B cell (primary cell): ENCODE measurements at regions not wholly inside any gene's neighbourhood (a gene's known extent, or its start where the extent isn't known, plus 50 kb on each side); places are given as distances from the start of the nearest gene placed in this dataset.

Source experiments
- ATAC-seq: fragments of 200-7000 bp; cut with Tn5 transposase; one replicate; pipeline ENCODE4 v1.10.0; 2021; ENCODE audit warnings: low read depth, mild to moderate bottlenecking, moderate number of reproducible peaks, moderate library complexity
- CTCF ChIA-PET: fragments of 350-600 bp; sonication (Branson Sonifier 250); formaldehyde crosslinking; loops from one replicate; lab custom pipeline; 2021; ENCODE audit warnings: antibody characterized with exemption, inconsistent platforms; lab: Charles Lee
- POLR2A ChIA-PET: fragments of 350-600 bp; sonication (Branson Sonifier 250); formaldehyde crosslinking; loops from one replicate; lab custom pipeline; 2021; ENCODE audit warnings: antibody characterized with exemption; lab: Charles Lee
- DNase-seq: peaks from one replicate; pipeline ENCODE4 v3.0.0; 2013
- H2AFZ ChIP-seq: 2 replicates; pipeline ENCODE4 v1.6.1; 2012; ENCODE audit warnings: mild to moderate bottlenecking, low read depth, low read length; ENCODE audit not compliant: insufficient read depth, poor library complexity, severe bottlenecking
- H3K27ac ChIP-seq, 2 donors: 1 replicate in 1 of 2; 2 replicates in 1 of 2; pipeline ENCODE4 v1.5.1; 2012 to 2013; ENCODE audit warnings: low read length in 2 of 2, mild to moderate bottlenecking in 2 of 2, moderate library complexity in 1 of 2
- H3K27me3 ChIP-seq, 4 experiments: fragments of 200-600 bp in 1 of 4; sonication (generic) in 1 of 4; replicated peaks in 1 of 4; 1 replicate in 2 of 4; 2 replicates in 2 of 4; pipeline versions ENCODE4 v1.6.1 to v1.7.0; 2013 to 2016; ENCODE audit warnings: low read length in 3 of 4, mild to moderate bottlenecking in 2 of 4, mixed read lengths in 1 of 4, moderate library complexity in 1 of 4; ENCODE audit not compliant: insufficient read depth in 4 of 4, control insufficient read depth in 3 of 4; ENCODE audit errors: control extremely low read depth in 1 of 4
- H3K36me3 ChIP-seq, 2 experiments: replicated peaks in 1 of 2; 1 replicate in 1 of 2; 2 replicates in 1 of 2; pipeline versions ENCODE4 v1.6.1 to v1.7.1; 2013; ENCODE audit warnings: low read length in 1 of 2; ENCODE audit not compliant: insufficient read depth in 2 of 2, control insufficient read depth in 1 of 2; ENCODE audit errors: control extremely low read depth in 1 of 2, extremely low read depth in 1 of 2
- H3K4me1 ChIP-seq, 2 donors: fragments of 200-600 bp in 1 of 2; sonication (generic) in 1 of 2; 1 replicate in 1 of 2; 2 replicates in 1 of 2; pipeline versions ENCODE4 v1.5.1 to v1.6.1; 2013 to 2017; ENCODE audit warnings: low read length in 2 of 2; ENCODE audit not compliant: control insufficient read depth in 2 of 2, insufficient read depth in 2 of 2
- H3K4me2 ChIP-seq: replicated peaks from 2 replicates; pipeline ENCODE3; 2012; ENCODE audit warnings: mild to moderate bottlenecking, low read depth, low read length; ENCODE audit not compliant: poor library complexity, severe bottlenecking
- H3K4me3 ChIP-seq, 5 experiments: fragments of 200-600 bp in 1 of 5; sonication (generic) in 1 of 5; 1 replicate in 3 of 5; 2 replicates in 2 of 5; pipeline versions ENCODE4 v1.5.1 to v1.7.0; 2011 to 2016; ENCODE audit warnings: low read length in 4 of 5, mild to moderate bottlenecking in 4 of 5, low read depth in 2 of 5, control low read depth in 1 of 5, moderate library complexity in 1 of 5; ENCODE audit not compliant: insufficient read depth in 1 of 5; ENCODE audit errors: control extremely low read depth in 1 of 5, extremely low read depth in 1 of 5
- H3K79me2 ChIP-seq: fragments of 200-600 bp; sonication (generic); one replicate; pipeline ENCODE4 v1.6.0; 2016; ENCODE audit warnings: low read length; ENCODE audit not compliant: control insufficient read depth, insufficient read depth
- H3K9ac ChIP-seq: fragments of 200-600 bp; sonication (generic); 2 replicates; pipeline ENCODE4 v1.6.1; 2017; ENCODE audit warnings: mild to moderate bottlenecking, low read length, moderate library complexity
- H3K9me3 ChIP-seq, 3 donors: one replicate each; pipeline versions ENCODE4 v1.6.1 to v1.7.1; 2013; ENCODE audit warnings: low read length in 2 of 3; ENCODE audit not compliant: control insufficient read depth in 2 of 3, insufficient read depth in 1 of 3; ENCODE audit errors: control extremely low read depth in 1 of 3
- H4K20me1 ChIP-seq: 2 replicates; pipeline ENCODE4 v1.6.0; 2012; ENCODE audit warnings: mild to moderate bottlenecking, low read length; ENCODE audit not compliant: insufficient read depth, control insufficient read depth, poor library complexity, severe bottlenecking
- H3K27ac Mint-ChIP-seq: one replicate; pipeline ENCODE4 v1.8.0; 2021; ENCODE audit warnings: mixed read lengths
- H3K27me3 Mint-ChIP-seq: one replicate; pipeline ENCODE4 v1.8.0; 2021; ENCODE audit warnings: mixed read lengths
- H3K4me1 Mint-ChIP-seq: one replicate; pipeline ENCODE4 v1.8.0; 2021; ENCODE audit warnings: mixed read lengths
- H3K4me3 Mint-ChIP-seq: one replicate; pipeline ENCODE4 v1.8.0; 2021; ENCODE audit warnings: mixed read lengths
- H3K9me3 Mint-ChIP-seq: one replicate; pipeline ENCODE4 v1.8.0; 2022; ENCODE audit warnings: mixed read lengths; ENCODE audit not compliant: insufficient read depth
- EZH2 ChIP-seq: IDR thresholded peaks from 2 replicates; pipeline ENCODE4 v1.6.1; 2012; ENCODE audit warnings: borderline replicate concordance, low read depth, mild to moderate bottlenecking, moderate library complexity, low read length; ENCODE audit not compliant: insufficient read depth, poor library complexity, severe bottlenecking
- WGBS: methylation state at CpG from one replicate; pipeline ENCODE4 v1.1.5; 2013; ENCODE audit warnings: missing lambda C conversion rate; ENCODE audit not compliant: insufficient coverage; 5-methylcytosine and 5-hydroxymethylcytosine counted together
- intact Hi-C: fragments of 100-400 bp; cut with micrococcal nuclease; formaldehyde crosslinking; loops from one replicate; pipeline ENCODE4 v1.10.0; 2022
- TF ChIP-seq, protein P1 (sequence below): fragments of 200-600 bp; IDR thresholded peaks from one replicate; pipeline ENCODE4 v1.8.0; 2022; ENCODE audit warnings: antibody characterized with exemption, mild to moderate bottlenecking

- Histone ChIP-seq H3K79me2 (no peaks in the 10 kb centered on the region), H3K27me3 (no peaks in the 10 kb centered on the region), H3K27ac (no peak overlapping the region), H3K4me1 (no peaks in the 10 kb centered on the region), H3K4me2 (no peak overlapping the region), H3K4me3 (no peak overlapping the region), H3K36me3 (no peaks in the 10 kb centered on the region), H4K20me1 (no peaks in the 10 kb centered on the region), H3K9ac (no peak overlapping the region), H3K9me3 (no peaks in the 10 kb centered on the region), H2AFZ (no peak overlapping the region)
- no peaks in the 10 kb centered on the region for H3K27me3 Mint-ChIP-seq
- ATAC-seq (no peak), DNase-seq (no peak)
- CTCF ChIA-PET: no interaction called here
- no peaks in the 10 kb centered on the region for H3K4me1 Mint-ChIP-seq
- no peaks in the 10 kb centered on the region for H3K9me3 Mint-ChIP-seq
- H3K4me3 Mint-ChIP-seq: no peak overlapping the region
- H3K27ac Mint-ChIP-seq: no peak overlapping the region
- intact Hi-C loops: no loop called here
- POLR2A ChIA-PET: no interaction called here
- no peak for TF ChIP-seq EZH2
- TF ChIP-seq, protein P1, sequence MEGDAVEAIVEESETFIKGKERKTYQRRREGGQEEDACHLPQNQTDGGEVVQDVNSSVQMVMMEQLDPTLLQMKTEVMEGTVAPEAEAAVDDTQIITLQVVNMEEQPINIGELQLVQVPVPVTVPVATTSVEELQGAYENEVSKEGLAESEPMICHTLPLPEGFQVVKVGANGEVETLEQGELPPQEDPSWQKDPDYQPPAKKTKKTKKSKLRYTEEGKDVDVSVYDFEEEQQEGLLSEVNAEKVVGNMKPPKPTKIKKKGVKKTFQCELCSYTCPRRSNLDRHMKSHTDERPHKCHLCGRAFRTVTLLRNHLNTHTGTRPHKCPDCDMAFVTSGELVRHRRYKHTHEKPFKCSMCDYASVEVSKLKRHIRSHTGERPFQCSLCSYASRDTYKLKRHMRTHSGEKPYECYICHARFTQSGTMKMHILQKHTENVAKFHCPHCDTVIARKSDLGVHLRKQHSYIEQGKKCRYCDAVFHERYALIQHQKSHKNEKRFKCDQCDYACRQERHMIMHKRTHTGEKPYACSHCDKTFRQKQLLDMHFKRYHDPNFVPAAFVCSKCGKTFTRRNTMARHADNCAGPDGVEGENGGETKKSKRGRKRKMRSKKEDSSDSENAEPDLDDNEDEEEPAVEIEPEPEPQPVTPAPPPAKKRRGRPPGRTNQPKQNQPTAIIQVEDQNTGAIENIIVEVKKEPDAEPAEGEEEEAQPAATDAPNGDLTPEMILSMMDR: no peak
- WGBS: no CpG with 5 or more reads among the region's 1 CpG
Measured at GRCh38 chr11:25293166-25293565, 796.3 kb downstream of the LUZP2 start.

DNA sequence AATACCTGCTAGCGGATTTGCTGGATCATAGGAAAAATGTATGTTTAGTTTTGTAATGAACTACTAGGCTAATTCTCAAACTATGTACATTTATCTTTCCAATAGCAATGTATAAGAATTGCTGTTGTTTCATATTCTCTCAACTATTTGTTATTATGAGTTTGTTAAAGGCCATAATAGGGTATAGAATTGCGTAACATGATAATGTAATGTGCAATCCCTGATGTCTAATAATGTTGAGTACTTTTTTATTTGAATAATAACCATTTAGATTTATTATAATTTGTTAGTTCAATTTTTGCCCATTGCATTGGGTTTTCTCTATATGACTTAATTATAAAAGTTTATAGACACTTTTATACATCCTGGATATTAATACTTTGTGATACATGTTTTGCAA lies 801.6 kb downstream of the LUZP2 start:
- no peak overlapping the region for H3K4me3 Mint-ChIP-seq
- ATAC-seq: no peak
- no CpG with 5 or more reads among the region's 2 CpGs for WGBS
- no peak overlapping the region for H3K27ac Mint-ChIP-seq
- no peaks in the 10 kb centered on the region for H3K4me1 ChIP-seq
- no peaks in the 10 kb centered on the region for H3K27me3 ChIP-seq
- DNase-seq: no peak
- H3K4me1 Mint-ChIP-seq: no peaks in the 10 kb centered on the region
- H3K27ac ChIP-seq: no peak overlapping the region
- H3K9ac ChIP-seq: no peak overlapping the region
- H2AFZ ChIP-seq: no peak overlapping the region
- no peaks in the 10 kb centered on the region for H3K79me2 ChIP-seq
- no peaks in the 10 kb centered on the region for H3K9me3 ChIP-seq
- no peaks in the 10 kb centered on the region for H3K27me3 Mint-ChIP-seq
- CTCF ChIA-PET: no interaction called here
- H3K4me3 ChIP-seq: no peak overlapping the region
- POLR2A ChIA-PET: no interaction called here
- no peak overlapping the region for H3K4me2 ChIP-seq
- peaks cover 2% of the 10 kb centered on the region for H3K9me3 Mint-ChIP-seq
- TF ChIP-seq EZH2: no peak
- TF ChIP-seq, protein P1: no peak
- intact Hi-C loops: no loop called here
- H4K20me1 ChIP-seq: no peaks in the 10 kb centered on the region
- H3K36me3 ChIP-seq: no peaks in the 10 kb centered on the region
